ENCODE measurements at regions not wholly inside any gene's neighbourhood (a gene's known extent, or its start where the extent isn't known, plus 50 kb on each side); places are given as distances from the start of the nearest gene placed in this dataset.
A peak's percentile ranks its signal among the peaks of the same experiment; 100 is the strongest.

DNA sequence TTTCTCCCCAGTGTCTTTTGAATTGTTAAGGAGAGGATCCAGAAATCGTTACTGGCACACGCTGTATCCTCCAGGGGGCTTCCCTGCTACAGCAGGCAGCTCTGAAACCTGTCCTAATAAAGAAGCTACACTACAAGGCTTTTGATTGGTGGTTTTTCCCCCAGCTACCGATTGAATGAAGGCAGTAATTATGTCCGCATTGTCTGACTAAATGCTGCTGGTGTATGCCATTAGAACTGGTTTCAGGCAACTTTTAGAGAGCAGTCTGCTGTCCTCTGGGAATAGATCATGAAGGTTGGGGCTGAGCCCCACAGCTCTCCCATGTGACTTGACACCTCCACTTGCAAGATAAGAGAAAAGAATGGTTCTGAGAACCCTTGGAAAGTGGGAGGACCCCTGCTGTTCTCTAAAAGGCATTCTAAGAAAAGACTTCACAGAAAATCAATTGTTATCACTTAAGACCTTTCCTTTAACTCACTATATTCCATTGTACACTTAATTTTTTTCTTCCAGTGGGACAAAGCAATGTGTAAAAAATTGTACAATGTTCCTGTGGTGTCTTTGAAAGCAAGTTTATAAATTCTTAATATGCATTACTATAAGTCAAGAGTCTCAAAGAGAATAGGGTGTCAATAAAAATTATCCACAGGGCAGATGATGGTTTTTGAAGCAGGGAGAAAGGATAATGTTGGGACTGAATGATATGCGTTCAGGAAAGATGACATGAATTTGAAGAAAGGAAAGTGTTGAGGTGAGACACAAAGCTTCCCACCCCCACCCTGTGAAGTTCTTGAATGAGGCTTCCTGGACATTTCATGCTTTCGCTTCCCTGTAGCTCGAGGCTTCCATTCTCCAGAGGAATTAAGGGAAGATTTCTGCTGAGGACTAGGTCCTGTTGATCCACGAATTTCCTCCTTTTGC is 53.0 kb upstream of the DAZL start:
- no peak for DNase-seq (ENCODE audit: low read depth)

- no peak for DNase-seq (ENCODE audit: low read depth)
Measured at GRCh38 chr3:16658925-16659793, 53.9 kb upstream of the DAZL start.

GRCh38 chr3:16663854-16664712 is 58.9 kb upstream of the DAZL start:
- no peak for DNase-seq (ENCODE audit: low read depth)

- DNase-seq (ENCODE audit: low read depth): peak; percentile 73
Measured at GRCh38 chr3:16665282-16665741, 60.1 kb upstream of the DAZL start.

DNA sequence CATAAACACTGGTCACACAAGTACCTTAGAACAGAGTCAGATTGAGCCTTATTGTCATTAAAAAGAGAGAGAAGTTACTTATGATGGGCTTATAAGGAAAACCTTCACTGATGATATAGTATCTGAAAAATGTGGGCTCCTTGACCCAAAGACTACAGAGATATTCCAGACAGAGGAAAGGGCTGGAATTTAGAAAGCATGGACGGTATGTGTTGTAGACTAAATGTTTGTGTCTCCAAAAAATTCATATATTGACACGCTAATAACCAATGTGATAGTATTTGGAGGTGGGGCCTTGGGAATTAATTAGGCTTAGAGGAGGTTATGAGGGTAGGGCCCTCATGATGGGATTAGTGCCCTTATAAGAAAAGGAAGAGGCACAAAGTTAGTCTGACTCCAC is 61.0 kb upstream of the DAZL start:
- no peak for DNase-seq (ENCODE audit: low read depth)

DNA sequence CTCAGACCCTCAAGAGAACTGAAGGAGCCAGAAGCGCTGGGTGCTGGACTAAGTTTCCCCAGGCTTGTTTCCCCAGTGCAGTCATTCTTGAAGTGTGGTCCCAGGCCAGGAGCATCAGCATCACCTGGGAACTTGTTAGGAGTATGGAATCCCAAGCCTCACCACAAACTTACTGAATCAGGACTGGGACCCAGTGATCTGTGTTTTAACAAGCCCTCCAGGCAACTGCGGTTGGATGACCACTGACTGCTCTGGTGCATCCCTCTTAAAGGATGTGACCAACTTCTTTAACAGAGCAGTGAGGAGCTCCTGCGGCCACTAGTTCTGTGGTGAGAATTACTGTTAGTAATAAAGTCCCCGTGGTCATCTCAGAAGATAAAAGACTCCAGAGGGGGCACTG is 62.4 kb upstream of the DAZL start:
- DNase-seq (ENCODE audit: low read depth): peak; percentile 88

DNA sequence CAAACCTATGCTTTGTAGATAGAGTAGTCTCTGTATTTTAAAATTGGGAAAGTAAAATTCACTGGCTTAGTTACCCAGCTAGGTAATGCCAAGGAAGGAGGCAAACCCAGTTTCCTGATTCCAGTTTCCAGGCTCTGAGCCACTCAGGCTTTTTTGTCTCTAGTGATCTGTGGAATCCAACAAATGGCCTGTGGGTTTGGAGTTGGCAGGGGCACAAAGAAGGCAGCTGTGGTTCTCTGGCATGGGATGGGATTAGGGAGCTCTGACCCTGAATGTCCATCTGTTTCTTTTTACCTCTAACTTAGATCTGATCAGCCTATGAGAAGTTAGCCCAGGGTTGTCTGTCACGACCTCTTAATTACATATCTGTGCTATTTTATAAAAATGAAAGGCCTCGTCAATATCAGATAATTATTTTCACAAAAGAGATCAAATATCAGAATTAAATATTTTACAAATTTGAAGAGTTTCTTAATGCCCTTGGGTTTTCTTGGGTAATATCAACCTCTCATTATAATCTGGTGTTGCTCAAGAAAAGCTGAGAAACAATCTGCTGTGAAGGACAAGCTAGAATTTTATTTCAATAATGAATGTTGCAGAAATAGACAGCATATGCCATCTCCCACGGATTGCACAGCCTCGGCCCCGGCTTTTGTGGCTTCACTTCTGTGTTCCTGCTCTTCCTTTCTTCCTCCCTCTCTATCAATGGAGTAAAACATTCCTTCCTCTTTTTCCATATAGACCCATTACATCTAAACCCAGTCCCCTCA is 63.7 kb upstream of the DAZL start:
- DNase-seq (ENCODE audit: low read depth): no peak

DNA sequence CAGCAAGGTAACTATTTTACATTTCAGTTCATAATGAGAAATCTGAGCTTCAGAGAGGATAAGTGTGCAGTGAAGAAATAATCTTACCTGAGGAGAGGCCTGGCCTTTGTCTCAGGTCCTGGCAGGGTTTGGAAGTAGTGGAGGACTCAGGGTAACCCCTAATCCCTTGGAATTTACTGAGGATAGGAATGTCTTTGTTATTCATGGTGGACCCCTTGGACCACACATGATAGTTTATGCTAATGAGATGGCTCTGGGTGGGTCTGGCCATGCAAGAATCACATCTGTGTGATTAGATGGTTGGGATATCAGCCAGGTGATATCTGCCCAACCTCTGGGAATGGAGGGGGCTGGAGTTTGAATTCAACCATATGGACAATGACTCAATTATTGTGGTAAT is 65.0 kb upstream of the DAZL start:
- DNase-seq (ENCODE audit: low read depth): no peak

GRCh38 chr3:16671690-16672089 is 66.5 kb upstream of the DAZL start:
- DNase-seq (ENCODE audit: low read depth): no peak

DNA sequence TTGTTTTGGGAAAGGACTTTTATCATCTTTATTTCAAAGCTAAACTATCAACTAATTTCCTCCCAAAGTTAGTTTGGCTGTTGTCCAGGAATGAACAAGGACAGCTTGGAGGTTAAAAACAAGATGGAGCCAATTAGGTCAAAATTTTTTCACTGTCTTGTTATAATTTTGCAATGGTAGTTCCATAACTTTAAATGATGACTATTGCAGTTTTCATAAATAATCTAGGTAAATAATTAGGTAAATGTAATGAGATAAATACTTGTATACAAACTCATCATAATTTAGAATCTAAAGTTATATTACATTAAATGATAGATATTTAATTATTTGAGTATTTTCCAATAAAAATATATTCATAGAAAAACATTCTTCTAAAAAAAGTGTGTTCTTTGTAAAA is 68.3 kb upstream of the DAZL start:
- no peak for DNase-seq (ENCODE audit: low read depth)

DNA sequence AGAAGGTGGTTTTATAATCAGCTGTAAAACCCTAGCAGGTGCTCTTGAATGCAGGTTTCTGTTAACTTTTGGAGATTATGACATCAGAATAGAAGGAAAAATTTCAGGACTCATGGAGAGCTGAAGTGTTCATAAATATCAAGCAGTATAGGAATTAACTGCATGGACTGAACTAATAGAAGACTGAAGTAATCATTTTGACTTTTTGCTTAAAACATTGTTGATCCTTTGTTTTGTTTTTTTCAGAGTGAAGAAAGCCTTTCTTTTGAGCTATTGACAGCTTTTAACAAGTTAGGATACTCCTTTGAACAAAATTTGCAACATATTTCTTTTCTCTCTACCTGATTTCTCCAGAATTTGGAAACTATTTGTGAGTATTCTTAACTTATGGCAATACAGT is 70.6 kb upstream of the DAZL start:
- no peak for DNase-seq (ENCODE audit: low read depth)

- DNase-seq (ENCODE audit: low read depth): no peak
Measured at GRCh38 chr3:16686679-16687078, 81.5 kb upstream of the DAZL start.

- DNase-seq (ENCODE audit: low read depth): no peak
Measured at GRCh38 chr3:16687221-16687620, 82.0 kb upstream of the DAZL start.

GRCh38 chr3:16692486-16693344 is 87.5 kb upstream of the DAZL start:
- DNase-seq (ENCODE audit: low read depth): peak; percentile 29

DNA sequence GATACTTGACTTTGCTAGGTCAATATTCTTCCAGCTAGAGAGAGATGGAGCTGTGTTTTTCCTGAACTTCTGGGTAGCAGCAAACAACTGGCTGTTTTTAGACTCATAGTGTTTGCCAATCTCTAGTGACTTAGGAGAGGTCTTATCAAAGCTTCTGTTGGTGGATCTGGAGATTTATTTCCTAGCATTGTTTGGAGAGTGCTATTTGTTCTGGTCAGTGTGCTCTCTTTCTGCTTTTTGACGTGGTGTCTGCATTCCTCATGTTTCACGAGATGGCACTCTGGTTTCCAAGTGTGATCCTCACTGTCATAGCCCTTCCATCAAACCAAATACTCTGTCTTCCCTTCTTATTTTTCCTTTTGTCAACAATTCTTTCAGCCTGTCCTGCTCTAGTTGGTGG is 88.6 kb upstream of the DAZL start:
- DNase-seq (ENCODE audit: low read depth): no peak

DNA sequence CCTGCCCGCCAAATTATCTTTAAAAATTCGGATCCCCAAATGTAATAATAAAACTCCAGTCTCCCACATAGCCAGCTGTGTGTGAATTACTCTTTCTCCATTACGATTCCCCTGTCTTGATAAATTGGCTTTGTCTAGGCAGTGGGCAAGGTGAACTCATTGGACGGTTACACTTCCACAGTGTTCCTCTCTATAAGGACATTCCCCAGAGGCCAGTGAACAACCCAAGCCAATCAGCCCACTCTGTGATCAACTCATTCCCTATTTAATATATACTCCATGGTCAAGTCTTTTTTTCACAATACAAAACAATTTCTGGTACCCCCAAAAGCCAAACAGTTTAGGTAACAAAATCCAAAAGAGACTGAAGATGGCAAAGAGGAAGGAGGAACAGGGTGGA is 90.5 kb upstream of the DAZL start:
- DNase-seq (ENCODE audit: low read depth): no peak

- DNase-seq (ENCODE audit: low read depth): peak; percentile 12
Measured at GRCh38 chr3:16697443-16698147, 92.4 kb upstream of the DAZL start.

DNA sequence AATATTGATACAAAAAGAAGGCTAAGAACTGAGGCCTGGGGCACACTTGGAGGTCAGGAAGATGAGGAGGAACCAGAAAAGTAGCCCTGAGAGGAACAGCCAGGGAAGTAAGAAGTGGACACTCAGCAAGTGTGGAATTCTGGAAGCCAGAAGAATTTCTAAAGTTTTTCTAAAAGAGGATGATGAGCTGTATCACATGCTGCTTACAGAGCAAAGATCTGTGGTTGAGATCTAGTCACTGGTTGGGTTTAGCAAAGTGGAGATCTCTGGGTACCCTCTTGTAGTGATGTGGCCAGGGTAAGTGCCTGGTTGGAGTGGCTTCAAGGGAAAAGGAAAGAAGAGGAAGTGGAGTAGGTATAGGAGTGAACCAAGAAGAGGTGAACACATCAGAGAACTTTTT is 95.4 kb upstream of the DAZL start:
- no peak for DNase-seq (ENCODE audit: low read depth)

- no peak for DNase-seq (ENCODE audit: low read depth)
Measured at GRCh38 chr3:16704941-16705340, 99.7 kb upstream of the DAZL start.
